ENCODE measurements at regions not wholly inside any gene's neighbourhood (a gene's known extent, or its start where the extent isn't known, plus 50 kb on each side); places are given as distances from the start of the nearest gene placed in this dataset.
"Not testable (repeated sequence)": the region's sequence is repeated elsewhere in the genome, so short reads cannot be mapped to it uniquely, and the experiment has no call there.

DNA sequence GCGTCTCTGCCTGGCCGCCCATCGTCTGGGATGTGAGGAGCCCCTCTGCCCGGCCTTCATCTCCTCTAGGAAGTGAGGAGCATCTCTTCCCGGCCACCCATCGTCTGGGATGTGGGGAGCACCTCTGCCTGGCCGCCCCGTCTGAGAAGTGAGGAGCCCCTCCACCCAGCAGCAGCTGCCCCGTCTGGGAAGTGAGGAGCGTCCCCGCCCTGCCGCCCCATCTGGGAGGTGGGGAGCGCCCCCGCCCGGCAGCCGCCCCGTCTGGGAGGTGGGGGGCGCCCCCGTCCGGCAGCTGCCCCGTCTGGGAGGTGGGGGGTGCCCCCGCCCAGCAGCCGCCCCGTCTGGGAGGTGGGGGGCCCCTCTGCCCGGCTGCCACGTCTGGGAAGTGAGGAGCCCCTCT is 153.7 kb upstream of the MYRIP start:
- DNase-seq (ENCODE audit: low read depth in 2 of 2) = not testable (repeated sequence)

DNA sequence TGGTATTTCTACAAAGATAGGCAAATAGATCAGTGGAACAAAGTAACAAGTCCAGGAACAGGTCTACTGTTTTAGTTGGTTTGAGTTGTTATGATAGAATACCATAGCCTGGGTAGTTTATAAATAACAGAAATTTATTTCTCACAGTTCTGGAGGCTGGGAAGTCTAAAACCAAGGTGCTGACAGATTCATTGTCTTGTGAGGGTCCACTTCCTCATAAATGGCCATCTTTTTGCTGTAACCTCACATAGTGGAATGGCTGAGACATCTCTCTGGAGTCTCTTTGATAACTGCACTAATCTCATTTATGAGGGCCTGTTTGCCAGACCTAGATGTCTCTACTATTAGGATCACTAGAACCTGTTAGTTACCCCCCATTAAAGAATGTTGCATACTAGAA is 152.3 kb upstream of the MYRIP start:
- no peak for DNase-seq (ENCODE audit: low read depth in 2 of 2)

DNA sequence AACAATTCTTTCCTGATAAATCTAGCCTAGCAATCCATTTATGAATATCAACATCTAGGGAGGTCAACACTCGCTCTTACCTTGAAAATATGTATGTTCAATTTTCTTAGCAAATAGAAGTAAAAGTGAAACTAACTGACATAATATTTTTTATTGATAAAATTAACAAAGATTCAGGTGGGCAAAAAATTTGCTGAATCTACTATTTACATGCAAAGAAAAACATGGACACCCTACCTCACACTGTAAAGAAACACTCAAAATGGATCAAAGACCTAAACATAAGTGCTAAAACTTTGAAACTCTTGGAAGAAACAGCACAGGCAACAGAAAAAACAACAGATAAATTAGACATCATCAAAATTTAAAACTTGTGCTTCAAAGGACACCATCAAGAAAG is 151.6 kb upstream of the MYRIP start:
- no peak for DNase-seq (ENCODE audit: low read depth in 2 of 2)

DNA sequence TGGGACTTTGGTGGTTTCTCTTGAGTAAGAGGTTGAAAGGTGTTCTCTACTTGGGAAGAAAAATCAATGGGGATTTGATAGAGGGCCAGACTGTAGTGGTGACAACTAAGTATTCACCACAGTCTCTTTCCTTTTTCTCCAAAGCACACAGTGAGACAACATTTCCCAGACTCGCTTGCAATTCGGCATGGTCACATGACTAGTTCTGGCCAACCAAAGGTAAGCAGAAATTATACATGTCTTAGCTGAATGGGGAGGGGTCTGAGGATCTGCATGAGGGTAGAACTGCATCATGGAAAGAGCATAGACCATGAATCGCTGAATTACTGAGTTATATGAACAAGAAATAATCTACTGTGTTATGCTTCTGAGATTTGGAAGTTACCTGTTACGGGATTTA is 144.5 kb upstream of the MYRIP start:
- DNase-seq (ENCODE audit: low read depth in 2 of 2) = no peak

DNA sequence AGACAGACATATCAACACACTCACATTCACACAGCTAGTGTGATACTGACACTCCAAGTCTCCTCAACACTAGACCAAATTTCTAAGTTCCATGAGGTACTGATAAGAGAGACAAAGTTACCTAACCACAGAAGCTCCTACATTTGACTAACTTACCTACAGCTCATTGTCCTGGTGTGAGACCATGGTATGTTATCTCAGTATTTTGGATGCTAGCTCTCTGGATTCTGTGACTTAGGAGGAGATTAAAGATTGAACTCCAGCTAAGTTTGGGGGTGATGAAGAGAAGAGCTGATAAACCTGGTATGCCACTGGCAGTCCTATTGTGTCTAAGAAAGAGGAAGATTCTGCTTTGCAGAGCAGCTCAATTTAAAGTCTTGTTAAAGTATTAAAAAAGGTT is 144.0 kb upstream of the MYRIP start:
- DNase-seq (ENCODE audit: low read depth in 2 of 2) = no peak

DNA sequence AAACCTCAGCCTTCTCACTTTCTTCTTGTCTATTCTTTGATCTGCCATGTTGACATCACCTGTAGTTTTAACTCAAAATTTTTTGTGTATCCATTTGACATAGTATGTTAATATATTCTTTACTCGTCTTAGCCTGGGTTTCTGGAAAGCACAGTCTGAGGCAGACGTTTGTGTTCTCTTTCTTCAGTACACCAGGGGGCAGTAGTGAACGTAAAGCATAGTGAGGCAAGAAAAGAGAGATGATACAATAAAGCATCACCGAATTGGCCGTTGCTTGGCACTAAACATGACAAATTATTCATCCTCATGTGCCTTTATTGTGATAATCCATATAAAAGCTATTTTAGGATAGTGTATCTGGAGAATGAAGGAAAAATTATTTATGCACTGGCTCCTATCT is 141.0 kb upstream of the MYRIP start:
- no peak for DNase-seq (ENCODE audit: low read depth in 2 of 2)

DNA sequence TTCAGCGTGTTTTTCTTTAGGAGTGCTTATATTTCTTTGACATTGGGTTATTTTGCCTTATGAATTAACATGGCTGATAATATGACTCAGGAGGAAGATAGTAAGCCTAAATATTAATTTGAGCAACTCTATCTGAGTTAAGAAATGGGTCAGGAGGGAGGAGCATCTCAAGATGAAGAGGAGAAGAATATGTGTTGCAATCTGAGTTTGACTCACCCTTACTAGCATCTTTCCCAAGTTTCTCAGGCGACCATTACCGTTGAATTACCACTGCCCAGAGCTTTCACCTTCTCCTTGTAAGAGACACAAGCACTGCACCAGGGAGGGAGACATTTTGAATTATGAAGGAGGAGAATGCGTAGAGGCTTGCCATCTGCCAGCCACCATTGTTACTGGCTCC is 138.3 kb upstream of the MYRIP start:
- no peak for DNase-seq (ENCODE audit: low read depth in 2 of 2)

DNA sequence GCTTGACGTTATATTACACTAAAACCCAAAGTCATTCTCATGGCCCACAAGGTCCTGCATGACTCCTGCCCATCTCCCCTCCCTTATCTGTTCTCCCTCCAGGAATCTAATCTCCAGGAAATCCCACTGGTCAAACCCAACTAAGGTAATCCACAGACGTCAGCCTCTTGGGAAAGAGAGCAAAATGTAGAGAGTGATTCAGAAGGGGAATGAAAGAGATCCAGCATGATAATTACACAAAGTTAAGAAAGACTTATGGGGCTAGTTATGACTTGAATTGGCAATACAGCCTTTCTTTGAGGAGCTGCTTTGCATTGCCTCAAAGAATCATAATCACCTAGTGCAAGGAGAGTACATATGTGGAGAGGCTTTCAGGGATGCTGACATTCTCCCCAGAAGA is 137.8 kb upstream of the MYRIP start:
- DNase-seq (ENCODE audit: low read depth in 2 of 2) = no peak

DNA sequence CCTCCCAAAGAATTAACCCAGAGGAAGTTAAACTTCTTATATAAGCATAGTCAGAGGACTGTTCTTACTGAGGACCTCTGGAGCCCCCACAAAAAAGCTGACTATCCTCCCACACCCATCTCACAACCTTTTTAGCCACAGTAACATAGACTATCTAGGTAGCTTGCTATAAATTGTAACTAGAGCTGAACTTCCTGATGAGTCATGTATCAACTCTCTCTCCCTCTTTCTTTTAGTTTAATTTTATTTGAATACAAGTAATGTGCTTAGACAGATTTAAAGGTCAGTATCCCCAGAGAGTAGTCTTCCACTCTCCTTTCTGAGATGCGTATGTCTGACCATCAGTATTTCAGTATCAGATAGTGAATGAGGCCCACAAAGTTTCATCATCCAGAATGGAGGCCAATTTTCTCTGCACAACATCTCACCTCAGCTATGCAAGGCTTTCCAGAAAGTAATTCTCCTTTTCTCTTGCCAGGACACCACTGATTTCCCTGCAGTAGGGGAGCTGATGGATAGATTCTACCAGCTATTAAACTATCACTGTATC is 104.0 kb upstream of the MYRIP start:
- DNase-seq (ENCODE audit: low read depth in 2 of 2) = no peak

DNA sequence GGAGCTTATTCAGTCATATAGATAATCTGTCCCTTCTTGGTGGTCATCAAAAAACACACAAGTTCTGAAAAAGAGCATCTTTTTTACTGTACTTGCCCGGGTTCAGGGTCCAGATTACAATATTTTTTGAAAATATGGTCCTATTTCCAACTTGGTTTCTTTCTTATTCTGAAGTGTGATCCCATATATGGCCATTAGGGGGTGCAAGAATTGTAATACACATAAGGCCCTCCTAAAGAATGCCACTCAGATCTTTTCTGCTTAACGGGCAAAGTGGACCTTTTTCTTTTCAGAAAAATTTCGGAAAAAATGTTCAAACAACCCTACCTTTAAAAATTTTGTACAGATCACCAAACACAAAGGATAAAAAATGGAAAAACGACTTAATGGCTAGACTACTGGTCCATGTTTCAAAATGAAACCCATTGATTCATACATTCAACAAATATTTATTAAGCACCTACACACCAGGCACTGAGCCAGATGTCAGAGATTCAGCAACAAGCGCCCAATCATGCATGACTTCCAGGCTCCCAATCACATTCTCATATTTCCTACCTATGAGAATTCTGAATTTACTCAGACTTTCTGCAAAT is 102.0 kb upstream of the MYRIP start:
- DNase-seq (ENCODE audit: low read depth in 2 of 2) = no peak

DNA sequence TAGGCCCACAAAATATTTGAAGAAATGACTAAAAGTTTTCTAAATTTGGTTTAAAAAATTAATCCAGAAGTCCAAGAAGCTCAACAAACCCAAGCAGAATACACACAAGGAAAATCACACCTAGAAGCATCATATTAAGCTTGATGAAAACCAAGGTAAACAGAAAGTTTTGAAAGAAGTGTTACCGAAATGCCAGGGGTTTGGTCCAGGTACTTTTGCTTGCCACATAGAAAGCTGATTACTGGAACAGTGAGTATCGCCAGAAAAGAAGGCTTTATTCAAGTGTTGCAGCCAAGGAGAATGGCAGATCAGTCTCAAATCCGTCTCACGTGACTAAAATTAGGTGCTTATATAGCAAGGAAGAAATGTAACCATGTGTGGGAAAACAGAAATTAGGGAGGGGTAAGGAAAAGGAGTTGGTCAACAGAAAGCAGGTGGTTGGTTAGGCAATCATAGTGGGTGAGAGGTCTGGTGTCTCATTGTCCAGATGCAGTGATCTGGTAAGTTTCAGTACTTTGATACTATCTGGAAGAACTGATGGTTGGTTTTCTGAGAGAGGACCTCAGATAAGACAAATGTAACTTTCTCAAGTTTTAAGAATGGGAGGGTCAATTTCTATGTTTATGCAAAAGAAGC is 96.9 kb upstream of the MYRIP start:
- DNase-seq (ENCODE audit: low read depth in 2 of 2) = no peak

DNA sequence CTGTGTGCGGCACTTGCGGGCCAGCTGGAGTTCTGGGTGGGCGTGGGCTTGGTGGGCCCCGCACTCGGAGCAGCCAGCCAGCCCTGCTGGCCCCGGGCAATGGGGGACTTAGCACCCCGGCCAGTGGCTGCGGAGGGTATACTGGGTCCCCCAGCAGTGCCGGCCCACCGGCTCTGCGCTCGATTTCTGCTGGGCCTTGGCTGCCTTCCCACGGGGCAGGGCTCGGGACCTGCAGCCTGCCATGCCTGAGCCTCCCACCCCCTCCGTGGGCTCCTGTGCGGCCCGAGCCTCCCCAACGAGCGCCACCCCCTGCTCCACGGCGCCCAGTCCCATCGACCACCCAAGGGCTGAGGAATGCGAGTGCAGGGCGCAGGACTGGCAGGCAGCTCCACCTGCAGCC is 96.1 kb upstream of the MYRIP start:
- not testable (repeated sequence) for DNase-seq (ENCODE audit: low read depth in 2 of 2)

DNA sequence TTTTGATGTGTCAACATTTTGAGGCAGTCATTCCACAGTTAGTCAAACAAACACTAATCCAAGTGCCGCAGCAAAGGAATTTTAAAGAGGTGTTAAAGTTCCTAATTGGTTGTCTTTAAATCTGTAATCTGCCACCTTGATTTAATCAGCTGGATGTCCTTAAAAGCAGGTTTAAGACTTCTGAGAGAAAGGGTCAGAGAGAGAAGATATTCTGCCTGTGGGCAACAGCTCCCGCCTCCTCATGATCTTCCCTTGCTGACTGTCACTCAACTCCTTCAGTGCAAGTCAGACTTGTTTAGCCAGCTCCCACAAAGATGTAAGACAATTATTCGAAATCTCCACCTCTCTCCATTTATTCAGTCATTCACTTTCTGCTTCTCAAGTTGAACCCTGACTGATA is 92.6 kb upstream of the MYRIP start:
- no peak for DNase-seq (ENCODE audit: low read depth in 2 of 2)

DNA sequence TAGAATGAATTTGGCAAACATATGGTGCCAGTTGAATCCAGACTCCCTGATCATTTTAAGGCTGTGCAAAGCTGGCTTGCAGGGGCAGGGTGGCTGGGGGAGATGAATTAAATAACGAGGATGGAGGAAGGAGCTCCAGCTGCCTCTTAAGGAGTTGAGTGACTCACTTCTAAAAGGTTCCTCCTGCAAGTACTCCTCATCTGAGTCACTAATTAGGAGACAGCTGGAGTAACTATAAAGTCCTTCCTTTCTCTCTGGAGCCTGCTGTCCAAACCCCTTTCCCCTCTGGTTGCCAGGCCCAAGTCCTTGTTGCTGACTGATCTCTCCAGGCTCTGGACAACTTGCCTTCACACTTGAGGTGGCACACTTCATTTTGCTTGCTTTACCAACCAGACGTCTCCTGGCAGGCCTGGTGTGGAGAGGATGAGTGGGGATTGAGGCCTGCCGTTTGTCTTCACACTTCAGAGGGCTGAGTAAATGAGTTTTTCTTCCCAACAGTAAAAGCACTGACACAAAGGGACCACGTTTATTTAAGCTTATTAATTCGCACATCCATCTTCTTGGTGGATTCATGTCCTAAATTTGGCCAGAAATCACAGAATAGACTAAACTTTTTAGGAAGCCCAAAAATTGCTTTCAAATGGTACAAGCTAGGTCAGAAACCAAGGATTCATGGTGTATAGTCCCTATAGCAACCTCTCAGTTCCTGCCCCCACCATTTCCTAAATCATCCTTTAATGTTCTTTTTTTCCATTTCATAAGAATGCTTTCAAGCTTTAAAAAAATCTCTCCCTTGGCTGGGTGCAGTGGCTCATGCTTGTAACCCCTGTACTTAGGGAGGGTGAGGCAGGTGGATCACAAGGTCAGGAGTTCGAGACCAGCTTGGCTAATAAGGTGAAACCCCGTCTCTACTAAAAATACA is 90.5 kb upstream of the MYRIP start:
- no peak for DNase-seq (ENCODE audit: low read depth in 2 of 2)

DNA sequence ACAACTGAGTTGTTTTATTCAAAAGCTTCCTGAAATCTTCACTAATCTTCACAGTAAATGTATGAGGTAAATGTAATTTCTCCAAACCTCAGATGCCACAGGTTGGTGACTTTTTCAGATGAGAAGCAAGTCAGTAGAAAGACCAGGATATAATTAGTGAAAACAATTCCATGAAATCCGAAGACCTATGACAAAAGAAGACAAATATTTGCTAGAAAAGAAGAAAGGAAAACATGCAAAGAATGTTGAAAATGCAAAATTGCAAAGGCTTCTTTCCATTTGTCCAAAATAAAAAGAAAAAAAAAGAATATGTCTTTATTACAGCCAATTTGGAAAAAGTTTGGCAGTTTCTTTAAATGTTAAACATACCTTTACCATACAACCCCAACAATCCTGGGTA is 88.3 kb upstream of the MYRIP start:
- DNase-seq (ENCODE audit: low read depth in 2 of 2) = no peak

DNA sequence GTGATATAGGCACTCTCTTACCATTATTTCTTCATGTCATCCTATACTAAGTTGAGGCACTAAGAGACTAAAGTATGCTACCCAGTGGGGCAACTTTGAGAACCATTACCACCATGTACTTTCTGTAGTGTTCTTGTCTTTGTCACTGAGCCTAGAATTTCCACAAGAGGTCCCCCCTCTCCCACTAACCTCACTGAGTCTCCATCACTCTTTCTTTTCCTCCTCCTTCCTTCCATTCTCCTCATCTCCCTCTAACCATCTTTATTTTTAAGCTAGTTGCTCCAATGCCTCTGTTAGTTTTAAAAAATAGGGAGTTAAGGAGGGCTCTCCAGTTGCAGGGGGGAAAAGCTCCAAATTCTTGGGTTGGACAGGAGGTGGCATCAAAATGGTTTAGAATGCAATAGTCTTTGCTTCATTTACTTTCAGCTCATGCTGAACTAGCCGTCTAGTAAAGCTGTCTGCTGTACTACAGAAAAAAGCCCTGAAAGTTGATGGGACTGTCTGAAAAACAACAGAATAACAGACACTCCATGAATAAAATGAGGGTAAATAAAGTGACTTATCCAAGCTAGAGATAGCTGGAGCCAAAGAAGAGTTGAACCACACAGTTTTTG is 85.1 kb upstream of the MYRIP start:
- no peak for DNase-seq (ENCODE audit: low read depth in 2 of 2)

DNA sequence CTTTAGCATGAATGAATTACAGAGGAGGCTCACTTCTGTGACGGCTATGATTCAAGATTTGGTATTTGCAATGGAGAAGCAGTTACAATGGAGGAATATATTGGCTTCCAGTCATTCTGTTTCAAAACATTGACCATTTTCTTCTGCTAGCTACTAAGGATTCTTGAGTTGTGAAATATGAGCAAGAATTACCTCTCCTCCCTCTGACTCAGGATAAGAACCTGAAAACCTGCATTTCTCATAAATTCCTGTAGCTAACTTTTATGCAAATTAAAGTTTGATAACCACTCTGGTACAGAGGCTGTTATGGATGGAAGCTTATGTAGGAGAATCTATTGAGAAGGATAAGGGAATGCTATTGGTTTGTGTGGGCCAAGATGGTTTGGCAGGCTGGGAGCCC is 84.1 kb upstream of the MYRIP start:
- DNase-seq (ENCODE audit: low read depth in 2 of 2) = no peak

DNA sequence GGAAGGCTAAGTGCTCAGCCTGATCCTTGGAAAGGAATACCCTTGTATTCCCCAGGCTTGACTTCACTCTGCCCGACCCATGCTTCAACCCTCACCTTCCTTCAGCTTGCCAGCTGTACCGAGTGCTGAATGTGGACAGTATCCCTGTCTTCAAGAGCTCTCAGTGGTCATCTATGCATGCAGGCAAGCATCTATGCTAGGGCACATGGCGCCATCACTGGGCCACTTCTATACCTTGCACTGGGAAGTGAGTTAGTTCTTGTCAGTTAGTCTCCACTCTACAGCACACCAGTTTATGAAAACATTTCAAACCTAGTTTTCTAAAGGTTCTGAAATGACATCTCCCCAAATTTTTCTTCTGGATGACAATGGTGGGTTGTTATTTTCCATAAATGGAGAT is 82.0 kb upstream of the MYRIP start:
- no peak for DNase-seq (ENCODE audit: low read depth in 2 of 2)

DNA sequence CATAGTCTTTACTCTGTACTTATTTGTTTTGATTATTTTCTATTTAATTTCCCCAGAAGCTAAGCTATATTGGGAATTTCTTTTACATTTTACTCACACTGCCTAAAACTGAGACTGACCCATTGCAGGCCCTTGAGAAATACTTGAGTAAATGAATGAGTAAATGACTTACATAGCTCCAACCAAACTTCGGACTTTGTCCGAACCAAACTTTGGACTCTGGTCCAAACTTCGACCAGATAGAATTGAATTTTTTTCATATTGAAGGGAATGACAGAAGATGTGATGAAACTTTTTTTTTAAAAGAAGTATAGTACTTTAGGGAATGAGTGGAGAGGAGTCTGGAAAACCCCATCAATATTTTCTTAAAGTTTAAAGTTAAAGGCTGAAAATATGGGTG is 75.6 kb upstream of the MYRIP start:
- no peak for DNase-seq (ENCODE audit: low read depth in 2 of 2)

DNA sequence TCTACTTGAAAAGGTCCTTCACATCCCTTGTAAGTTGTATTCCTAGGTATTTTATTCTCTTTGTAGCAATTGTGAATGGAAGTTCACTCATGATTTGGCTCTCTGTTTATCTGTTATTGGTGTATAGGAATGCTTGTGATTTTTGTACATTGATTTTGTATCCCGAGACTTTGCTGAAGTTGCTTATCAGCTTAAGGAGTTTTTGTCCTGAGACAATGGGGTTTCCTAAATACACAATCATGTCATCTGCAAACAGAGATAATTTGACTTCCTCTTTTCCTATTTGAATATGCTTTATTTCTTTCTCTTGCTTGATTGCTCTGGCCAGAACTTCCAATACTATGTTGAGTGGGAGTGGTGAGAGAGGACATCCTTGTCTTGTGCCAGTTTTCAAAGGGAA is 69.8 kb upstream of the MYRIP start:
- not testable (repeated sequence) for DNase-seq (ENCODE audit: low read depth in 2 of 2)

DNA sequence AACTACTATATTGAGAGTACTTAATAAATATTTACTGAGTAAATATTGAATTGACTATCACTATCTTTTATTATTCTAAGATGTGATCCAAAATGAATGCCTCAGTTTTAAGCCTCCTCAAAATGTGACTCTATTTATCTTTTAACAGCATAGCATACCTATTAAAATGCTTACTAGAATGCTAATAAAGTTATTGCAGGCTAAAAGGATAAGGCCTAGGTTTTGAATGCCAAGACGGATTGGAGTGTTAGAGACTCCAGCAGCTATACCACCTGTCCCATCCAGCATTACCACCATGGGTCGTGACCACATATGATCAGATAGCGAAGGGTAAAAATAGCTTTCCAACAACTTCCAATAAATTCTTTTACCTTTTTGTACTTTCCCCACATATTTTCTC is 64.7 kb upstream of the MYRIP start:
- DNase-seq (ENCODE audit: low read depth in 2 of 2) = no peak

DNA sequence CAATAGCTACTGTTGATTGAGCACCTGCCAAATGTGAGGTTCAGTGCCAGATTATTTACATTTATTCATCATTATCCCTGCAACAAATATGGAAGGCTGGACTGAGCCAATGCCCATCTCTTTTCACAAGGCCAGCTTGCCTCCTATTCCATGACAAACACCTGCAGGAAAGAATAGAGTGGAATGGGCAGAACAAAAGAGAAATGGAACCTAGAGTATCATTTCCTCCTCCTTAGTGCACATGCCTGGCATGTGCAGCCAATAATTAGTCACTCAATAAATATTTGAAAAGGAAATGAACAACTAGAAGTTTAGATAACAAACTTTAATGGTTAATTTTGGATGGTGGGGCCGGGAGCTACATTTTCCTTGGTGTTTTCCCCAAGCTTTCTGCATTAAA is 61.4 kb upstream of the MYRIP start:
- DNase-seq (ENCODE audit: low read depth in 2 of 2) = no peak
